NCI-H446 treated with DMSO at 0.1 percent for 48 hours (cell line): ENCODE measurements at regions not wholly inside any gene's neighbourhood (a gene's known extent, or its start where the extent isn't known, plus 50 kb on each side); places are given as distances from the start of the nearest gene placed in this dataset.
A peak's percentile ranks its signal among the peaks of the same experiment; 100 is the strongest.
"Not testable (repeated sequence)": the region's sequence is repeated elsewhere in the genome, so short reads cannot be mapped to it uniquely, and the experiment has no call there.

Experiments
- DNase-seq: peaks from one replicate; lab custom pipeline; 2025; lab: John Stamatoyannopoulos, UW

- peak; percentile 14 for DNase-seq
Measured at GRCh38 chr21:23982546-23982945, 1624.7 kb downstream of the MRPL39 start.

- no peak for DNase-seq
Measured at GRCh38 chr21:23977971-23978370, 1629.3 kb downstream of the MRPL39 start.

GRCh38 chr21:23968722-23969647, 1638.3 kb downstream of the MRPL39 start:
- peak; percentile 21 for DNase-seq

- DNase-seq: no peak
Measured at GRCh38 chr21:23968008-23968407, 1639.3 kb downstream of the MRPL39 start.

GRCh38 chr21:23963454-23963853, 1643.8 kb downstream of the MRPL39 start:
- no peak for DNase-seq

GRCh38 chr21:23960769-23961168, 1646.5 kb downstream of the MRPL39 start:
- DNase-seq: no peak

GRCh38 chr21:23955135-23955843, 1652.0 kb downstream of the MRPL39 start:
- no peak for DNase-seq

GRCh38 chr21:23952269-23952668, 1655.0 kb downstream of the MRPL39 start:
- DNase-seq: no peak

- DNase-seq: no peak
Measured at GRCh38 chr21:23951251-23951650, 1656.0 kb downstream of the MRPL39 start.

GRCh38 chr21:23950344-23950743, 1656.9 kb downstream of the MRPL39 start:
- no peak for DNase-seq

- no peak for DNase-seq
Measured at GRCh38 chr21:23949493-23949892, 1657.8 kb downstream of the MRPL39 start.

- DNase-seq: no peak
Measured at GRCh38 chr21:23939369-23940065, 1667.8 kb downstream of the MRPL39 start.

GRCh38 chr21:23936991-23937390, 1670.3 kb downstream of the MRPL39 start:
- DNase-seq: no peak

GRCh38 chr21:23936224-23936623, 1671.1 kb downstream of the MRPL39 start:
- DNase-seq: peak; percentile 20

GRCh38 chr21:23930565-23930964, 1676.7 kb downstream of the MRPL39 start:
- no peak for DNase-seq

GRCh38 chr21:23926430-23926829, 1680.9 kb downstream of the MRPL39 start:
- not testable (repeated sequence) for DNase-seq

- DNase-seq: no peak
Measured at GRCh38 chr21:23921670-23922418, 1685.4 kb downstream of the MRPL39 start.

GRCh38 chr21:23900727-23901126, 1706.6 kb downstream of the MRPL39 start:
- DNase-seq: no peak

- no peak for DNase-seq
Measured at GRCh38 chr21:23899561-23899960, 1707.7 kb downstream of the MRPL39 start.

- DNase-seq: no peak
Measured at GRCh38 chr21:23890652-23891051, 1716.6 kb downstream of the MRPL39 start.

GRCh38 chr21:23887725-23888306, 1719.5 kb downstream of the MRPL39 start:
- no peak for DNase-seq
